Stimulated activated CD8-positive, alpha-beta memory T cell treated with anti-CD3 and anti-CD28 coated beads, Interleukin-7, amount 100 ng/mL, for 48 hours (primary cell): ENCODE measurements at regions not wholly inside any gene's neighbourhood (a gene's known extent, or its start where the extent isn't known, plus 50 kb on each side); places are given as distances from the start of the nearest gene placed in this dataset.

Experiments used
- DNase-seq, 2 donors: peaks; one replicate each; pipeline ENCODE4 v3.0.0-alpha.2; 2020; ENCODE audit warnings: low read depth in 1 of 2; ENCODE audit errors: extremely low read depth in 1 of 2

DNA sequence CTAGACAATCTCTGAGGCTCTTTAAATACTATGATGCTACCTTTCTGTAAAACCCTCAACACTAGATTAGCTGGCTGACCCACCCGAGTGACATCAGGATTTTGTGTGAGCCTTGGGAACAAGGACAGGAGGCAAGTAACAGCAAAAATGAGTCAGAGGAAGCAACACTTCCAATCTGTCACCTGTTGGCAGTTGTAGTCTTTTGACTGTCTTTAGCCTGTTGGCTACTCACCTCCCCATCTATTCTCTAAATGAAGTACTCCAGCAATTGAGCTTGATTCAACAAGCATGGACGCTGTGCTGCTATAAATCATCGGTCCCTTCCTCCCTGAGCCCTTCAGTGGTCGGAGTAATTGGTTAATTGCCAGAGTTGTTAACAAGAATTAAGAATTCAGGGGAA, 898.7 kb downstream of the BCL11A start:
- no peak for DNase-seq

DNA sequence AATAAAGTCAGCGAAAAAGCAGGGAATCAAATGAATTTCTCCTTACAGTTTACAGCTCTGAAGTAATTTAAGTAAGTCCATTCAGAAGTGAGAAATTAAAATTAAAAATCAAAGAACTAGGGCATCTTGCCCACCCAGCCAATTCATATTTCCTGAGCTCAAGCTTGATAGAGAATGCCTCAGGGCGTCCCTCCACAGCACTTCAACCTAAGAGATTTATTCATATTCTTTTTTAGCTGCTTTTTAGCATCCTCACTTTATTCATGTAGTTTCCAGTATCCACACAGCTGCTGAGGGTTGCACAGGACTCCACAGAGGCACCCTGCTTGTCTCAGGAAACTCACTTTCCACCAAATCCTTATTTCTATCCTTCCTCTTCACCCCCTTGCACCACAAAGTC, 900.3 kb downstream of the BCL11A start:
- DNase-seq, result no peak

DNA sequence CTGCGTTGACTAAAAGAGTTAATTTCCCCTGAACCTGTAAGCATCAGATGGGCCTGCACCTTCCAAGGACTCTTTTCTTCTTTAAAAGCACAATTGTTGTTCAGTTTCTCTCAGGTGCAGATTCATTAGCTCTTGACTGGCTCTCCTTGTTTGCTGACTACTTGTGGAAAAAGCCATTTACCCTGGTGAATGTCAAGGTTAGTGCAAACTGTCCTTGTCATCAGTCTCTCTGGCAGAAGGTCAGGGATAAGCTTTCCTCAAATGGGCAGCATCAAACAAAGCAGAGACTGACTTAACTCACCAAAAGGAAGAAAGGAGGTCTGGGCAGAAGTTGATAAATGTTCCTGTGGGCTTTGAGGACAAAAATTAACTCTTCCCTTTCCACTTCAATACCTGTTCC, 922.7 kb downstream of the BCL11A start:
- no peak for DNase-seq

DNA sequence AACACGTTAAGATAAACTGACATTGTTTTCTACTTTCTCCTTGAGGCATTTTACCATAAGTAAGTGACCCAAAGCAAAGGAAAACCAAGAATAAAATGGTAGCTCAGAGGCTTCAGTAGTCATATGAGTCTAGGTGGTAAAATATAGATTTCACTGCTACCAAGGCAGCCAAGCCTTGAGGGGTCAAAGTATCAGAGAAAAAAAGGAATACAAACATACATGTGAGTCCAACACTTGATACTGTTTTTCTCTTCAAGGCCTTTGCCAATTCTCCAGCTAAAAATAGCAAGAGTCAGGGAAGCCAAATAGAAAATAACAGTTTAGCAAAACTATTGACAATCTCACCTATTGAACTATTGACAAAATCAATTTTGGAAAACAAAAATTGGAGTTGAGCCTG, 925.9 kb downstream of the BCL11A start:
- DNase-seq, result no peak

DNA sequence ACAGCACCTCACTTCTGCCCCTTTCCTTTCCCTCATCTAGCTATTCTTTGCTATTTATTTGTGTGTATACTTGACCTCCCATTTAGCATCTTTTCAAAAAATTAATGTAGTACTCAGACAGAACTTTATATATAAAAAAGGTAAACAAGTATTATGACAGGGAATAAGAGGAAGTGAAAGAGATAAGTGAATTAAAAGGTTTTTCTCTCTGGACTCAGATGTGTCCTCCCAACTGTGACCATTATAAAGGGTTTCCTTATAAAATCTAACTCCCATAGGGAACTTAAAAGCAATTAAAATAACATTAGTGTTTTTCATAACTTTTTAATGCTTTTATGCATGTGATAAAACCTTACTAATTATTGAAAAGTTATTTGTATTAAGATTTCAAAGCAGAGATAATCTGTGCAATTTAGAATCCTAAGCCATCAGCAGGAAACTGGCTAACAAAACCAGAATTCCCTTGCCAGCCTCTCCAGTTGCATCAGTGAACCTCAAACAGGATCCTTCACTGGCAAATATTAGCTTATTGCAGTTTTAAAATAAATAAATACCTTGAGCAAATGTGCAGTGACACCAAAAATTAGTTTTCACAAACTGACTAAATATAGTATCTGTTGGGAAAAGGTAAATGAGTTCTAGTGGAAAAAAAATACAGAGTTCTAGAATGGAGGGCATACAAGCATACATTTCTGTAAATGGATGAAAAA, 930.7 kb downstream of the BCL11A start:
- DNase-seq, result no peak

DNA sequence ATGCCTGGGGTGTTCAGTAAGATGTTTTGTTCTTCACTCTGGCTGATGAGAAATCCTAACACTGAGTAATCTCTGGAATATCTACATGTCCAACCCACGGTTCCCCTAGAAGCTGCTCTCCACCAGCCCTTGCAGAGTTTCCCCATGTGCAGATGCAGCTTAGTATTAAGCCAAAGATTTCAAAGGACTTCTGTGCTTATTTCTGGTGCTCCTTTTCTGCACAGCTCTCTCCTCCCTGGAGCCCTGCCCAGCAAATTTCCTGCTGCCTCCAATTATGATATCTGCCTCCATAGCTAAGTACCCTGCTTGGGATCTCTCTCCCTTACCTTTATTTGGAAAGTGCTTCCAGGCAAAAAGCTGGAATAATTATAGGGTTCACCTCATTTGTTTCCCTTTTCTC, 949.3 kb downstream of the BCL11A start:
- DNase-seq, result no peak

DNA sequence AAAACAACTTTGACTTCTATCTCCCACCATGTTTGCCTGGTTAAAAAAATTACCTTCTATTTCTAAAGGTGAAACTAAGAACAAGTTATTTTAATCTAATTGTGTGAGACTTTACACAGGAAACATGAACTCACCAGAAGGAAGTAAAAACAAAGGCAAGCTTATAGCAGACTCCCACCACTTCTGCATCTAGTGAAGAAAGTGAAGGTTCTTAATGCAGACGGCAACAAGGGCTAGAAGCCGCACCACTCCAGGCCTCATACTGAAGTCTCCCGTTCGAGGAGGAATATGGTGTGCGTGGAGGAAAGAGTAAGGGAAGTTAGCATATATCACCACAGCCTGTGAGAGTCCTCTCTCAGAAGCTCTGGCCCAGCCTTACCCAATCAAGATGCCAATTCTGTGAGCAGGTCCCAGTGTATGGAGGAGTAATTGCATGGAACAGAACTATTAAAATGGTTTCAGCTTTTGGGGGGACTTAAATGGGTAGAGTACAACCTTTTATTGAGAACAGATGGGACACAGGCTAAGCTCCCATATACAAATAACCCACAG, 958.7 kb downstream of the BCL11A start:
- no peak for DNase-seq

DNA sequence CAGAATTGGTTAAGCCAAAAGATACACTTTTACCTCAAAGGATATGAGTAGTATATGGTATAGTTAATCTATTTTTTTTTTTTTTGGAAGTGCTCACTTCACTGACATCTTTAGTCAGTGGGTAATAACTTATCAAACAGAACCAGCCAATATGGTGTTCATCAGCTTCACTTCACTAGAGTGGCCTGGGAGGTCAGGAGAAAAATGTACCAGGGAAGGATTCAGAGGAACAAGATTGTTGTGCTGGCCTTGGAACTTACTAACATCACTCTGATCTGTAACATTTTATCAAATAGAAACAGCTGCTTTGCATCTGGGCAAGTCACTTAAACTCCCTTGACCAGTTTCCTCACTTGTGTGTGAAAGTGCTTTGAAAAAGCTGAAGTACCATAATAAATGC, 962.7 kb downstream of the BCL11A start:
- no peak for DNase-seq

DNA sequence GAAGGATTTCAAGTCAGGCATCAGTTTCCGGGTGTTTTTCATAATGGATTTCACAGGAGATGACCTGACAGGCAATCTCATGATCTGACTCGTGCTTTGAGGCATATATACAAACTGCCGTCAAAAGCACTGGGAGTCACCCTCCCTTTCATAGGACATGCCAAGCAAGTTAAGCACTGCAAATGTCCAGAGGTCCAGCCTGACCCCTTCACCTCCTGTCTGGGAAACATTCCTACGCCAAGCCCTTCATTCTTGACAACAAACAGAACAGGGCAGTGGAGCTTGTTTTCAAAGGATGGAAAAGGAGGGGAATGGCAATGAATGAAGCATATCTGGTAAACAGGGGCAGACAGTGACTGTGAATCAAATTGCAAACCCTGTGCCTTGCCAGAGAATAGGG, 963.6 kb downstream of the BCL11A start:
- DNase-seq, result no peak

DNA sequence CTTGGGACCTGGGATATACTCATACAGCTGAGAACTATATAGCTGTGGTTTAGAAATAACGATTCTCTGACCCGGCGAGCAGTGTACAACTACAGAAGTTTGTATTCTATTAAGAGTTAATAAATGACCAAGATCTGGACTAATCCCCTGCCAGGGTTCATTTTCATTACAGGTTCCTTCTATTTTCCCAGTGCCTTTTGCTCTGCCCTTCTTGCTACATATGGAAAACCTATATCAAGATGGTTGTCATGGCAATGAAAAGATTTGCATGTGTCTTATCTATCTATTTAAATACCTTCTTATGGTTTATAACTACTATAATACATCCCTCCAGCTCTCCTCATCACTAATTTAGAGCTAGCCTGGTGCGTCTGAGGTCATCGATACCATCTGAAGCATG, 965.2 kb downstream of the BCL11A start:
- DNase-seq, result no peak

DNA sequence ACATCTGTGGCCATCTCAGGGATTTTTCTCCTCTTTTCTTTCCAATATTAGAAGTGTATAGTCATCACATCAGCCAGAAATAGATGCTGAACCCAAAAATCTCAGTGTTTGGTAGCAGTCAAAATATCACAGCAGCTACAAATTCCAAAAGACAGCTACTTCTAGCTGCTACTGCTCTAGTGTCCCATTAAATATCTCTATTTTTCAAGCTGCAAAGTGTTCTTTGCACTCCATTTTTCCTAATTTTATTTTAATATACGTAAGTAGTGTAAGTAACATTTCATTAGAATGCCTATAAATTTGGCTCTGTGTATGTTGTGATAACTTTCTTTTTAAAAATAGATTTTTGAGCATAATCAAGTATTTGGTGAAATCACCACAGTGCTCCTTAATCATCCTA, 967.3 kb downstream of the BCL11A start:
- DNase-seq, result no peak

DNA sequence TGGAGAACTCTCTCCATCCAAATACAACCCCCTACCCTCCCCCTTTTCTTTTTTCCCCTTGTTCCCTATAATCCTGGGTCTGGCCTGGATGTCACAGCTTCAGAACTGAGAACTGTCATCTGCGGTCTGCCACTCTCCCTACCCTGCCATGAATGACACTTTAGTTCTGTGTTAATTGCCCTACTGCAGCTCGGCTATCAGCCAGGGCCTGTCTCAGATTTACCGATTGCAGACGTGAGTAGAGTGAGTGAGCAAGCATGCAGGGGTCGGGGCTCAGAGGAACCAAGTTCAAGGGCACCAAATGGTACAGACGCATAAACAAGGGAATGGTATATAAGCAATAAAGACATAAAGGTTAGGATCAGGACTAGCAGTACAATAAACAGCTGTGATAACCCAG, 967.8 kb downstream of the BCL11A start:
- no peak for DNase-seq

DNA sequence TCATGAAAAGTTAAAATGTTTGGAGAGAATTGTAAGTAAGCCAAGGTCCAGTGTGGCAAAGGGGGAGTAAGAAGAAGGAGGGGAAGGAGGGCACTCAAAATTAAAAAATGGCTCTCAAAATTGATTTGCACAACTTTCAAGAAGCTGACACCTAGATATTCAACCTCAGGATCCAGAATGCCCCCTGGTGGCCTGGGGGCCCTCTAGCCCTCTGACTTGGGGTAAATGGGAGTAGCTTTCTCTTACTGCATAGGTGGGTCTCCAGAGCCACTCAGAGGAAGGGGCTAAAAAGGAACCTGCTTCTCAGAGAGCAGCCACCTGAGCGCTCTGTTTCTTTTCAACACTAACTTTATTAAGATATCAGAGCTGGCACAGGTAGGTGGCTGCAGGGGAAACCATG, 968.5 kb downstream of the BCL11A start:
- DNase-seq, result no peak

DNA sequence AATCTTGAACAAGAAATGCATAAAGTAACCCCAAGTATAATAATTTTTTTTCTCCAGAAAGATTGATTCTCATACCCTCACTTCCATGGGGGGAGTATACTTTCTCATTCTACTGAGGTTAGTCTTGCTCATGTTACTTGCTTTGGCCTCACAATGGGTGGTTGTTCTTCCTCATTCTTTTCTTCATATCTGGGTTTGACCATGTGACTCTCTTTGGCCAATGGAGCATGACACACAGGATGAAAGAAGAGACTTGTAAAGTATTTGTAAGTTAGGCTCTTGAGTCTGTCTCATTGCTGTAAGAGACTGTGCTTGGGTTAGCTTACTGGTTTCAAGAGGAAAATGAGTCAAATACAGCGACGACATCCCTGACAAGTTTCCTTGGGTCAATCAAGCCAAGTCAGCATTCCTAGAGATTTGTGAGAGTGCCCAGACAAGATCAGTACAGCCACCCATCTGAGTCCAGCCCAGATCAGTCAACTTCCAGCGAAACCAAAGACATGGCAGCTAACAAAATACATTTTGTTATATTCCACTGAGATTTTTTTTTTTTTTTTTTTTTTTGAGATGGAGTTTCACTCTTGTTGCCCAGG, 970.2 kb downstream of the BCL11A start:
- DNase-seq, result no peak

DNA sequence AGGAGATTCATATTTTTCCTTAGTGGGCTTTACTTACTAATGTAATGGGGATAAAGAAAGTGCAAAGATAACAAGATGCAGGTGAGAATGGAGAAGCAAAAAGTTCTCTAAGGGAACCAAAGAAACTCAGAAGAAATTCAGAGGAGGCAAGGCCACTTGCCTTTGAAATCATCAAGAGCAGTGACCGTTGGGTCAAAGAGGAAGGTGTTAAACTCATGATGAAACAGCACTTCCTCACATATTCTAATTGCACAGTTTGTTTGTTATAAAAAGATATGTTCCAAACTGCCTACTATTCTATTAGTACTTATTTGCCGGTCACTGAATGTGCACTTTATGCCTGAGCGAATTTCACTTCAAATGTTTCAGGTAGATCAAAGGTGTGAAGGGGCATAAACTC, 975.1 kb downstream of the BCL11A start:
- no peak for DNase-seq

DNA sequence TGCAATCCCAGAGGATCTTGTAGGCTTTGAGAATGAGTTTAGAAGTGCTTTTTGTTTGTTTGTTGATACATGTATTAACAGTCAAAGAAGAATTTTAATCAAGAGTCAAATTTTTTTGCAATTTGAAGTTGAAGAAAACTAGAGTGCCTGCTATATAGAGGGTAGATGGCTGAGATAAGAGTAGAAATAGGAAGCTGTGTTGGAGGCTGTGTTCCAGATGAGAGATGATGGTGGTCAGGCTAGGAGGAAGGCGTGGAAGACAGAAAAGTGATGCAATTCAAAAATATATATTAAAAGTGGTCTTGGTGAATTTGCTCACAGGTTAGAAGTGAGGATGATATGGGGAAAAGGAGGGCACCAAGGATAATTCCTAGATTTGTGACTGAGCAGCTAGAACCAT, 978.3 kb downstream of the BCL11A start:
- DNase-seq, result no peak

DNA sequence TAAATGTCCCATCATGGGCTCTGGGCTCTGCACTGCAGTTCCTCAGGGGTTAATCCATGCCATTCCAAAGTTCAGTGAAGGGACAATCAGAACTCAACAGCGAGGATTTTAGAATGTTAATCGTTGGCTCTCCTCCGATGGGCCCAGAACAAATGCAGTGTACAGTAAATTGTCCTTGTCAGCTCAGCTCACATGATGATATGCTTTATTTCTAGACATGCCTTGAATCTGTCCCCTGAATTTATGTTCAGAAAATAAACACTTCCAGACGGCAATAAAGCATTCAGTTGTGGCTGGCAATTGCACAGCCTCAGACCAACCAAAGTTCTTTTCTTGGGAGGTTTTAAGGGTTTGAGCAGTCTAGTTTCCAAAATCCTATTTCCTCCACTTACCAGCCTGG, 981.2 kb downstream of the BCL11A start:
- no peak for DNase-seq

DNA sequence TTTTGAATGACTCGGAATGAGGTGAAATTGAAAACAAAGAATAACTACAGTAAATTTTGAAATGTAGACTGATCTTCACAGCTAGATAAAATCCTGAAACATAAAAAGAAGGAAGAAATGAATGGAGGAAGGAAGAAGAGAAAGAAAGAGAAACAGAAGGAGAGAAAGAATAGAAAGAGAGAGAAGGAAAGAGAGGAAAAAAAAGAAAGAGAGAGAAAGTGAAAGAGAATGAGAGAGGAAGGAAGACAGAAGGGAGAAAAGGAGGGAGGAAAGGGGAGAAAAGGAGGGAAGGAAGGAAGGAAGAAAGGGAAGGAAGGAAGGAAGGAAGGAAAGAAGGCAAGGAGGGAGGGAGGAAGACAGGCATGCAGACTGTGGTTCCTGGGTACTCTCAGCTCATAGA, 982.6 kb downstream of the BCL11A start:
- DNase-seq, result no peak

DNA sequence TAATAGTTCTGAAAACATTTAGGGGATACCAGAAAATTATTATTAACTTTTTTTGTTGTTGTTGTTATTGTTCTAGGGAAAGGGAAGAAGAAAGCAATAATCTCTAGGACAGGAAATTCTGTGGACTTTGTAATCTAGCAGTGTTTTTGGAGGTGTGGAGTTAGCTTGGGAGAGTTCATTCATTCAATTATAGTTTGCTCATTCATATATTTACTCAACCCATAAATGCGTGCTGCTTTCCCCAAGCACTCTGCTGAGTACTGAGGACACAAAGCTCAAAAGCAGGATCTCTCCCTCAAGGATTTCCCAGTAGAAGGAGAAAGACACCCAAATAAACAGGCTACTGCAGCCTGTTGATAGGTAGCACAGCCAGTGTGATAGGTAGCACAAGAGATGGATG, 984.3 kb downstream of the BCL11A start:
- no peak for DNase-seq

DNA sequence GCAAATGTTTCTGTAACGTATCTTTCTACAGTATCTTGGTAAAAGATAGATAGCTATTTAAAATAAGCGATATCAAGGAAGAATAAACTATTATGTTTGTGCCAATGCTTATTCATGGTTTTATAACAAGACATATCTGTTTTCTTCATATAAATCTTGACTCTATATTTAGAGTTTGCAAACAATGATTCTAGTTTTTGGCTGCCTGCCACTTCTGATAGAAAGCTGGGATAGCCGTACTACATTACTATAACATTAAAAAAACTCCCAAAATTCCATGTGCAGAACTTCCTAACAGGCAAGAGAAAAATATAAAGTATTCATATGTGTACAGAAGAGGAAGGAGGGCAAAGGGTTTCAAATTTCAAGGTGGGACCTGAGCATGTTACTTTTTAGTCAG, 985.0 kb downstream of the BCL11A start:
- no peak for DNase-seq

DNA sequence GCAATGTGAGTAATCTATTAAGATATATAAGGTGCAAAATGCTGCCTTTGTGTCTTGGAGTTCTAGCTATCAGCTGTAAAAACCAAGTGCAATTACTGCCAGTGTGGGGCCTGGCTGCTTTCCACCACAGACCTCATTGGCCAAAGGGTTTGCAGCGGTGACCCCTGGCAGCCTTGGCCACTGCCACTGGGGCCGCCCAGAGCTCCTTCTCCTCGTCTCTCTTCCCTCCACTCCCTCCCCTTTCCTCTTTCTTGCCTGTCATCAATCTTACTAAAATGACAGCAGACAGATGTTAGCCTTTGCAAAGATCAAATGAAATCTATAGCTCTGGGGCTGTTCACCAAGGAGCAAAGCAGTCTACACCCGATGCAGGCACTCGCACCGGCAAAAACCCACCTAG, 986.3 kb downstream of the BCL11A start:
- no peak for DNase-seq

DNA sequence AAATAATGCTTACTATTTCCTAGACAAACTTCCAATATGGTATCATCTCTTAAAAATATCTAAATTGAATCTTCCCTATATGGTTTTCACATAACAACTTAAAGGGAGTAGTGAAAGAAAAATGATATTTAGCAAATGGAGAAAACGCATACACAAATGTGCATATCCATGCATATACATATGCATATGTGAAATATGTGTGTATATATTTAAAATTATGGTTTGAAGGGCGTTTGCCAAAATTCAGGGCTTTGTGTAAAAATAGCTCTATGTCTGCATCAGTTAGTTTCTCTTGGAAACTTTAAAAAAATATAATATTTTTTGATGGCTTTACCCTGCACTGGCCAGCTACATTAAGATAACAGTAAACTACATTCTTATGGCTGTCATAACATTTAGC, 986.7 kb downstream of the BCL11A start:
- DNase-seq, result no peak

DNA sequence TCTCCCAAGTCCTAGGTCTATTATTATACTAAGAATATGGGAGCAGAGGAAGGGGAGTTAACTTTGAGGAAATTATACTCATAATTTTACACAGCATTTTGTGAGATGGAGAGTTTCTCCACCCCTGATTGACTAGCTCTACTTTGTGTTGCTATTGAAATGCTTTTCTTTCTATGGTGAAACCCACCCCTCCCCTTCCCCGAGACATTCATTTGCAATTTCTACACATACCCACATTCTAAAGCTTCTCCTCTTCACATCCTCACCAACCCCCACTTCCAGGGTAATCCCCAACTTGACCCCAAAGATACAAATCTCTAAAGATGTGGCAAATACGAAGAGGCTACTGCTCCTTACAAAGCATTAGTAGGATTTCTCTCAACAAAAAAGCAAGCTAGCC, 992.2 kb downstream of the BCL11A start:
- DNase-seq, result no peak
